ENCODE measurements at regions not wholly inside any gene's neighbourhood (a gene's known extent, or its start where the extent isn't known, plus 50 kb on each side); places are given as distances from the start of the nearest gene placed in this dataset.
A peak's percentile ranks its signal among the peaks of the same experiment; 100 is the strongest.

- H3K4me1 ChIP-seq (ENCODE audit: control insufficient read depth, insufficient read depth, low read length), result peaks cover 1% of the 10 kb centered on the region
- no peak overlapping the region for H3K4me3 Mint-ChIP-seq
These were observed 142.3 kb upstream of the NCKAP5 start for GRCh38 chr2:133710613-133711012.

GRCh38 chr2:133711201-133711600, 142.9 kb upstream of the NCKAP5 start:
- H3K4me3 Mint-ChIP-seq, result no peak overlapping the region
- Histone ChIP-seq H3K27ac (ENCODE audit: low read depth, low read length) (peak overlapping the region; percentile 96), H3K9me3 (ENCODE audit: control insufficient read depth, low read length) (peaks cover 10% of the 10 kb centered on the region), H3K27me3 (ENCODE audit: control insufficient read depth, insufficient read depth, low read length, poor library complexity, severe bottlenecking) (no peaks in the 10 kb centered on the region), H3K4me1 (ENCODE audit: control insufficient read depth, insufficient read depth, low read length) (no peaks in the 10 kb centered on the region), H3K36me3 (ENCODE audit: control insufficient read depth, insufficient read depth, low read length) (no peaks in the 10 kb centered on the region), H3K4me3 (ENCODE audit: low read length) (no peak overlapping the region), H3K9ac (ENCODE audit: extremely low read depth, low read length, poor library complexity, severe bottlenecking) (no peak overlapping the region)
- DNase-seq, result no peak
- H3K36me3 Mint-ChIP-seq (ENCODE audit: low read depth), result no peaks in the 10 kb centered on the region
- no peak overlapping the region for H3K27ac Mint-ChIP-seq
- no peak for TF ChIP-seq CTCF (conservative IDR thresholded peaks at IDR 0.05)
- H3K9me3 Mint-ChIP-seq, result peaks cover 4% of the 10 kb centered on the region
- H3K27me3 Mint-ChIP-seq (ENCODE audit: insufficient read depth), result no peaks in the 10 kb centered on the region
- H3K4me1 Mint-ChIP-seq, result no peaks in the 10 kb centered on the region
- 47 to 79% methylated on average over 5 to 6 of the region's 6 CpGs for WGBS, 2 experiments (ENCODE audit: insufficient coverage in 1 of 2, insufficient read length in 1 of 2)

More at GRCh38 chr2:133710613-133711012, 142.3 kb upstream of the NCKAP5 start:
- H3K27me3 ChIP-seq (ENCODE audit: control insufficient read depth, insufficient read depth, low read length, poor library complexity, severe bottlenecking), result no peaks in the 10 kb centered on the region
- peaks cover 4% of the 10 kb centered on the region for H3K9me3 Mint-ChIP-seq
- no peak overlapping the region for H3K27ac Mint-ChIP-seq
- 91 to 94% methylated on average over 2 to 3 of the region's 3 CpGs for WGBS, 2 experiments (ENCODE audit: insufficient coverage in 1 of 2, insufficient read length in 1 of 2)
- no peak for TF ChIP-seq CTCF (conservative IDR thresholded peaks at IDR 0.05)
- no peak overlapping the region for H3K9ac ChIP-seq (ENCODE audit: extremely low read depth, low read length, poor library complexity, severe bottlenecking)
- no peak for DNase-seq
- peaks cover 10% of the 10 kb centered on the region for H3K9me3 ChIP-seq (ENCODE audit: control insufficient read depth, low read length)
- no peaks in the 10 kb centered on the region for H3K27me3 Mint-ChIP-seq (ENCODE audit: insufficient read depth)
- H3K4me1 Mint-ChIP-seq, result peaks cover under 1% of the 10 kb centered on the region
- H3K4me3 ChIP-seq (ENCODE audit: low read length), result no peak overlapping the region
- no peaks in the 10 kb centered on the region for H3K36me3 ChIP-seq (ENCODE audit: control insufficient read depth, insufficient read depth, low read length)
- H3K36me3 Mint-ChIP-seq (ENCODE audit: low read depth), result no peaks in the 10 kb centered on the region
- H3K27ac ChIP-seq (ENCODE audit: low read depth, low read length), result peak overlapping the region; percentile 96

GRCh38 chr2:133711806-133712205, 143.5 kb upstream of the NCKAP5 start:
- Mint-ChIP-seq H3K27me3 (ENCODE audit: insufficient read depth) (no peaks in the 10 kb centered on the region), H3K27ac (no peak overlapping the region), H3K4me1 (no peaks in the 10 kb centered on the region), H3K4me3 (no peak overlapping the region), H3K36me3 (ENCODE audit: low read depth) (no peaks in the 10 kb centered on the region), H3K9me3 (peaks cover 4% of the 10 kb centered on the region)
- no peak for TF ChIP-seq CTCF (conservative IDR thresholded peaks at IDR 0.05)
- Histone ChIP-seq H3K4me3 (ENCODE audit: low read length) (no peak overlapping the region), H3K27me3 (ENCODE audit: control insufficient read depth, insufficient read depth, low read length, poor library complexity, severe bottlenecking) (no peaks in the 10 kb centered on the region), H3K27ac (ENCODE audit: low read depth, low read length) (peak overlapping the region; percentile 96), H3K9me3 (ENCODE audit: control insufficient read depth, low read length) (peaks cover 10% of the 10 kb centered on the region), H3K9ac (ENCODE audit: extremely low read depth, low read length, poor library complexity, severe bottlenecking) (no peak overlapping the region), H3K4me1 (ENCODE audit: control insufficient read depth, insufficient read depth, low read length) (no peaks in the 10 kb centered on the region), H3K36me3 (ENCODE audit: control insufficient read depth, insufficient read depth, low read length) (no peaks in the 10 kb centered on the region)
- WGBS, 2 experiments (ENCODE audit: insufficient coverage in 1 of 2, insufficient read length in 1 of 2), result 88 to 90% methylated on average over 2 to 6 of the region's 6 CpGs
- no peak for DNase-seq
